Stimulated activated CD8-positive, alpha-beta memory T cell treated with anti-CD3 and anti-CD28 coated beads, Interleukin-4, amount 100 ng/mL, for 24 hours (primary cell): ENCODE measurements at regions not wholly inside any gene's neighbourhood (a gene's known extent, or its start where the extent isn't known, plus 50 kb on each side); places are given as distances from the start of the nearest gene placed in this dataset.

Experiments
- DNase-seq: peaks from one replicate; pipeline ENCODE4 v3.0.0-alpha.2; 2020; ENCODE audit warnings: low read depth

DNA sequence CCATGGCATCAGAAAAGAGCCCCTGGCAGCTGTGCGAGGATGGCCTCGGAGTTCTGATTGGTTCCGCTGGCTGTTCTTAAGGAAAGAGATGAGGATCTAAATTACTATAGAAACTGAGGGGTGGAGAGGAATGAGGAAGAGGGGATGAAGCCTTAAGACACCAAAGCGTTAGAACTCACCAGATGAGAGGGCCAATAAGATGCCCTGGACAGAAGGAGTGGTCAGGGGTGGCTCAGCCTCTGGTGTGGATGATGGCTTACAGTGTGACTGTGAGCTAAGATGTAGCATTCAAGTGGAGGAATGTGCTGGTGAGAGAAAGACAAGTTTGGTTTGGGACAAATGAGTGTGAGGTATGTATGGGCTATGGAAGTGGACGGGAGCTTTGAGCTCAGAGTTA, 97.8 kb downstream of the ZFP36L2 start:
- DNase-seq = no peak

DNA sequence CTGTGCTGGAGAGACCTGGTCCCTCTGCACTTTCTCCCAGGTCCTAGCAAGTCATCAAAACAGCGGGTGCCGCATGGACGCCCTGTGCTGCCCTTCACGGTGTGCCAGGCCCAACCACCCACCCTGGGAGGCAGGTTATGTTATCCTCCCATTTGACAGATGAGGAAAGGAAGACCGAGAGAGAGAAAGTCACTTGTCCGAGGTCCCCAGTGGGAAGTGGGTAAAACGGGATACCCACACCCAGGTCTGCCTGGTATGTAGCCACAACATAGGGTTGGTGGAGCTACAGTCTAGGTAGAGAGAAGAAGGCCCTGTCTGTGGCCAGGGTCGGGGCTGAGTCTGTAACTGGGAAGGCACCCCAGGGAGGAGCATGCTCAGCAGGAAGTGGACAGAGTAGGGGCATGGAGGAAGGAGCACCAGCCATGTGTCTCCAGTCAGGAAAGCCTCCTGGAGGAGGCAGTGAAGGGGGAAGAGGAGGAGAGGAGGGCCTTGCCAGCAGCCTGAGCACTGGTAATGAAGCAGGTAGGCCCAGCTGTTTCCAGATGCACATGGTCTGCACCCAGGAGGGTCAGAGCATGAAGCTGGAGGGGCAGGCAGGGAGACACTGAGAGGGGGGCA, 98.4 kb downstream of the ZFP36L2 start:
- no peak for DNase-seq

DNA sequence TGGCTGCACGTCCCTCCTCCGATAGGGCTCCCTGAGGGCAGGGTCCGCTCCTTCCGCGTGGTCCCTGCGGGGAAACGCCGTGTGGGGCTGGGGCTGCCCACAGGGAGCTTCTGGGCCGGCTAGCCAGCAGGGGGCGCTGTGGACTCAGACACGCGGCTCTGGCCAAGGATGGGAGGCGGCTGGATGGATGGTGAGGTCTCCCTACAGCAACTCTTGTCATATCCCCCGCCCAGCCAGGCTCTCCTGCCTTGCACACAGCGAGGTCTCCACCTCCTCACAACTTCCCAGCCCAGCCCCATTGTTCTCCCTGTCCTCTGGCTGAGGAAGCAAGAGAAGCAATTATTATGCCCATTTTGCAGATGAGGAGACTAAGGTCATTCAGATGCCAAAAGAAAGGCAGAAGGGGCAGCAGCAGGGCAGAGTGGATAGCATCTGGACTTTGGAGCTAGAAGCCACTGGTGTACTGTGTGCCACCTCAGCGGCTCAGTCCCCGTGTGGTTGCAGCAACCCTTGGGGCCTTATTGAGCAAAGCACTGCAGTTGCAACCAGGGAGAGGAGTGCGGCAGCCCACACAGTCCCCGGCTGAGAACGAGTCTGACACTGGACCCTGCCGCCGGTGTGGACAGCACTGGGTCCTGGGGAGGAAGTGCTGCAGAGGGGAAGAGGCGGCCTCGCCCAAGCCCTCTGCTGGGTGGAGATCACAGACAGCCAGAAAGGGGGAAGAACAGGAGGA, 99.0 kb downstream of the ZFP36L2 start:
- DNase-seq = peak; percentile 88

DNA sequence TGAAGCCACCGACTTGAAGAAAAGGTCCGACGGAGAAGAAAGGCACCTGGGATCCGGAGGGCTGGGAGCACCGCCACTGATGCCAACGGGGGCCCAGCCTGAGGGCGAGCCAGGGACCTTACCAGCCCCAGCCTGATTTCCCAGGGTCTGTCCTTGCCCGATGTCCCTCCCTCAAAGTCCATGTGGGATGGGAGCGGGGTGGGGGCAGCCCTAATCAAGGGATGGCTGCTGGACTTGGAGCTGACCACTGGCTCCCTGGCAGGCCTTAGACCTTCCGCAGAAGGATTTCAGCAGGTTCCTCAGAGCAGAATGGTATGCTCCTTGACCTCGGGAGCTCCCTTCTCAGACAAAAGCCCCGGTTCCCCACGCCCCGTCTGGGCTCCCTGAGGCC, 99.6 kb downstream of the ZFP36L2 start:
- DNase-seq = no peak

DNA sequence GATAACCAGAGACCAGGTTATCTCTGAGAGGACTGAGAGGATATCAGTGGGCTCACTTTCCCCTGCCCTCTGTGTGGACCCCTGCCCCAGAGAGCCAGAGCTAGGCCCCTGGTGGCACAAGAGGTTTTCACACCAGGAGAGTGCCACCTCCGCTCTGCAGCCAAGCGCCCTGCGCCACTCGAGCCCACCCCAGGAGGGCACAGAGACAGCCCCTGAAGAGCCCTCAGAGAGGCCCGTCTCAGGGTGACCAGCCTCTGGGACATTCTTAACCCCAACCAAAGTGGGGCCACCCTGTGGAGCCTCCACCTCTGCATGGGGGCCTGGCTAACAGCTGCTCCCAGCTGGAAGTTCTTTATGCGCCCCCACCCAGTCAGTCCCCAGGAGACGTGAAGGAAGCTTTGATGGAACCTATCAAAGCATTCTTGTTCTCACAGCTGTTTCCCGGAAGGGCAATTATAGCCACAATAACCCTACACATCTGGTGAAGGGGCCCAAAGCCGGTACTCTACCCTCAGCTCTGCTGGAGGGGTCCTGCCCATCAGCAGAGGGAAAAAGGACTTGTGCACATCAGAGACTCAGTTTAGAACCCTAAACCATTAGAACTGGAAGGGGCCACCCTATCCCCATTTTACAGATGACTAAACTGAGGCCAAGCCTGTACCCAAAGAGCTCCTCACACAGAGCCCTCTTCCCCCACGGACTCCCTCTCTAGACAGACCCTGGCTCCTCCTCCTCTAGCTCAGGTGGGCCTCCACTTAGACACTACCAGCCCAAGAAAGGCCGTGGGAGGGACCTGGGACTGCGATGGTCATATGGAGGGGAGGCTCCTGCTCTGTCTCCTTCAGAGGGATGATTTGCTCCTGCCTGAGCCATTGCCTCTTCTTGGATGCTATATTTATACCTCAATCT, 101.1 kb downstream of the ZFP36L2 start:
- DNase-seq = no peak

DNA sequence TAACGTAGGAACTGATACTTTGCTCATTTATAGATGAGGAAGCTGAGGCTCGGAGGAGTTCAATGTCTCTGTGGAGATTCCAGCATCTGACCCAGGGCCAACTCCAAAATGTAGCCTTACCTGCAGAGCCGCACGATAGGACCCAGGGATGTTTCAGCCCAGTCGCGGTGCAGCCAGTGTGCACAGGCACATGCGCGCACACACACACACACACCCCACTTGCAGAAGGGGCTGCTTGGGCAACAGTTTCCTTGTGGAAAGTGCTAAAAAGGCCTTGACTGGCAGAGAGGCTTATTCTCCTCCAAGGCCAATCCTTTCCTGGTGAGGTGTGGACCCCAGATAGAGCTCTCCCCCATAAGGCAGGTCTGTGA, 101.7 kb downstream of the ZFP36L2 start:
- no peak for DNase-seq

DNA sequence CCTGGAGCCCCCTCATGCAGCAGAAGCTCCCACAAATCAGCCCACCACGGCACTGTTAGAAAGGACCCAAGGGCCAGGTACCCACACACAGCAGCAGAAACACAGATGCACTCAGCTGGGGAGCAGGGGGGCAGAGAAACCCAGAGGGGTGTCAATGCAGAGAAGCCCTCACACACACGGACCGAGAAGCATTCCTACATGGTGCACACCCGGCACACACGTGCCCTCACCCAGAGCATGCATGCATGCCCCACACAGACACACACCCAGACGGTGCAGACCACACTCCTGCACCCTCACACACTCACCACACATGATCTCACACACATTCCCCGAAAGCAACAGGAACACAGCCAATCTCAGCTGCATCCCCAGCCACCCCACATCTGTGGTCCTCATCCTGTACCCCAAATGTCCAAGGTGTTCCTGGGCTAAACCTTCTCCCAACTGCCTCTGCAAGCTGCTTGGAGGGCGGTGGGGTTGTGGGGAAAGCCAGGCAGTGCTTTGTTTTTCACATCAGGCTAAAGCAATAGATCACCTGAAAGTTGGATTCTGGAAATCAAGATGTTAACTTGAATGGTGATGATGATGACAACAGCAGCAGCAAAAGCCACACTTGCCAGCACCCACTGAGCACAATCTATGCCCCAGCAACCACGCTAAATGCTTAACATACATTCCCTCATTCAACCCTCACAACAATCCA, 102.3 kb downstream of the ZFP36L2 start:
- DNase-seq = no peak

DNA sequence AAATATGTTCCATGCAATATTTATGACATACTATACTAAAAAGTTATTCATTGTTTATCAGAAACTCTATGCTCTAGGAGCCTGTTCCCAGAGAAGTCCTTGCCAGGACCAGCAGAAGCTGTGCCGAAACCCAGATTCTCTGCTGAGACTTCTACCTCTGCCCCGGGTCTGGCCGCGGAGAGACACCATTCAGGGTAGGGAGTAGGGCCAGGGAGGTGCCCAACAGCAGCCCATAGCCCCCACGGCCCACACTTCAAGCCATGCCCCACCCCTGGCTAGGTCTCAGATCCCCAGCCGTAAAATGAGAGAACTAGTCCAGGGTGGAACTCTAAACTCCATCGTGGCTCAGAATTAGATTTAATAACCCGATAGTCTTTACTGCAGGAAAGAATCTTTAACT, 102.9 kb downstream of the ZFP36L2 start:
- DNase-seq = no peak

DNA sequence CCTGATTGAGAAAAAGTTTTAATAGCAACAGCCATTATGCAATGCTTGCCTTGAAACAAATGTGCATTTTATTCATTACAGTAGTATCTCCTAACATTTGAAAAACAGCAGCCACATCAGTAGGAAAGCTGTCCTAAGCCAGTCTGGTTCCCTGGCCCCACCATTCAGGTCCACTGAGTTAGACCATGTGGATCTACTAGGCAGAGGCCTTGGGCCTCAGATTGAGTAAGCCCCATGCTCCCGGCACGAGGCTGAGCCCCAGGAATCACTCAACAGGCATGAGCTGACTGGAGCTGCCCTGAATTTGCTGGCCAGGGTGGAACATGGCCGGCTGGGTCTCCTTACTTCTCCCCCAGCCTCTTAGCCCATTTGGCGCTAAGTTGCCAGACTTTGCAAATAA, 103.4 kb downstream of the ZFP36L2 start:
- DNase-seq = no peak

DNA sequence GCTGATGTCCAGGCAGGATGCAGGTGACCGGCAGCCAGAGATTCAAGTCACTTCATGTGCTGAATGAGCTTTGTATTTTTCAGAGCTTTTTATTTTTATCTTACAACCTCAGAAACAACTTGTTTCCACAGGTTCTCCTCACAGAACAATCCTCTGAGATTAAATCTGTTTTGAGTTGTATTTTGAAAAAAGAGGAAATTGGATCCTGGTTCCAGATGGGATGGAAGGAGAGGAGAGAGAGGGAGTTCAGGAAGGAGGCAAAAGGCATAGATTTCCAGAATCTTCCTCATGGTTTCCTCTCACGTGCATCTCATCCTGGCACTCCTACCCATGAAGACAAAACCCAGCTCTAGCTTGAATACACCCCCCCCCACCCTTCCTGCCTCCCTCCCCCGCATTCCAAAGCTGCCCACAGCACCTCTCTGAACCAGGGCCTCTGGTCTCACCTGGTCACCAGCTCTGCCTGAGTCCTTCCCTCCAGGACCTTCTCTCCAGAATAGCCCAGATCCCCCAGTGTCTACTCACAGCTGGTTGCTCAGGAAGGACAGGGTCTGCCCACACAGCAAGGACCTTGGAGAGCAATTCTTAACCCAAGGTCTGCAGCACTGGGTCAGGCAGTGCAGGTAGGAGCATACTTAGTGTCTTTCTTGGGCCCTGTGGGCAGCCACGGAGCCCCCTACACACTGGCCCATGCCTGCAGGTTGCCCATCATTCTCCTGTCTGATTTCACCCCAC, 104.7 kb downstream of the ZFP36L2 start:
- DNase-seq = no peak

DNA sequence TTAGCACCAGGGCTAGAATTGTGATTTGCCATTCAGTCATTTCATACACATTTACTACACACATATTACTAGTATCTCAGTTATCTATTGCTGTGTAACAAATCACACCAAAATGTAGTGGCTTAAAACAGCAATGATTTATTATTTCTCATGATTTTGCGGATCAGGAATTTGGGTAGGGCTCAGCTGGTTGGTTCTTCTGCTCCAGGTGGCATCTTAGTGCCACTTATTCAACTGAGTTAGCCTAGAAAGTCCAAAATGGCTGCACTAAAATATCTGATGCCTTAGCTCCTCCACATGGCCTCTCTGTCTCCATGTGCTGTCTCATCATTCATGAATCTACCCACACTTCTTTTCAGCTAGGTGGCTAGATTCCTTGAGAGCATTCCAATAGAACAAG, 107.1 kb downstream of the ZFP36L2 start:
- no peak for DNase-seq

DNA sequence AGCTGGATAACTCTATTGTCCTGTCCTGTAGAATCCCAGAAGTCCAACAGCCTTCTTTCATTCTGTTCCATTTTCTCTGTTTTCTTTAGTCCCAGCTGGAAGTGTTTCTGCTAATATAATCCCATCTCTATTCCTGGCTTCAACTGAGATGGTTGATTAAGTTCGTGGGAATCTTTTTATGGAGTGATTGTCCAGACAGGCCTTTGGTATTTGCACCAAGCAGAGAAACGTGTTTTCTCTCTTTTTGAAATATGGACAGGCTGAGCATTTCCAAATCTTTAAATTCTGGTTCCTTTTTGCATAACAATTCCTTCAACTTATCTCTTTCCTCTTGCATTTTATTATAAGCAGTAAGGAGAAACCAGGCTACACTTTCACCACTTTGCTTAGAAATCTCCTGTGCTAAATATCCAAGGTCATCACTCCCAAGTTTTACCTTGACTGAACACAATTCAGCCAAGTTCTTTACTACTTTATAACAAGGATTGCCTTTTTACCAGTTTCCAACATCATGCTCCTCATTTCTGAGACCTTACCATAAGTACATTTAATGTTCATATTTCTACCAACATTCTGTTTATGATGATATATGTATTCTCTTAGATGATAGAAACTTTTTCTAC, 108.8 kb downstream of the ZFP36L2 start:
- no peak for DNase-seq

DNA sequence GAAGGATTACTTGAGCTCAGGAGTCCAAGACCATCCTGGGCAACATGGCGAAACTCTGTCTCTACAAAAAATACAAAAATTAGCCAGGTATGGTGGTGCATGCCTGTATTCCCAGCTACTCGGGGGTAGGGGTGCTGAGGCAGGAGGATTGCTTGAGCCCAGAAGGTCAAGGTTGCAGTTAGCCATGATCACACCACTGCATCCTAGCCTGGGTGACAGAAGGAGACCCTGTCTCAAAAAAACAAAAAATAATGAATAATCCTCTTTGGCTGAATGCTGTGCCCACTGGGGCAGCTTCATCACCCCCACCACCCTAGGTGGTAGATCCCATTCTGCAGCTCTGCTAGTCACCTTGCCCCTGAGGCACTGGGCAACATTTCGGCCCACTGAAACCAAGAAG, 109.4 kb downstream of the ZFP36L2 start:
- DNase-seq = no peak

DNA sequence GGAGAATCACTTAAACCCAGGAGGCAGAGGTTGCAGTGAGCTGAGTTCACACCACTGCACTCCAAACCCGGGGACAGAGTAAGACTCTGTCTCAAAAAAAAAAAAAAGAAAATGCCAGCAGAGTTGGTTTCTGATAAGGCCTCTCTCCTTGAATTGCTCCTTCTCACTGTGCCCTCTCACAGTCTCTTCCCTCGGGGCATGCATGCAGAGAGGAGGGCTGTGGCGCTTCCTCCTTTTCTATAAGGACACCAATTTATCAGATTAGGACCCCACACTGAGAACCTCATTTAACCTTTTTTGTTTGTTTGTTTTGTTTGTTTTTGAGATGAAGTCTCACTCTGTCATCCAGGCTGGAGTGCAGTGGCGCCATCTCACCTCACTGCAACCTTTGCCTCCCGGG, 110.5 kb downstream of the ZFP36L2 start:
- no peak for DNase-seq

DNA sequence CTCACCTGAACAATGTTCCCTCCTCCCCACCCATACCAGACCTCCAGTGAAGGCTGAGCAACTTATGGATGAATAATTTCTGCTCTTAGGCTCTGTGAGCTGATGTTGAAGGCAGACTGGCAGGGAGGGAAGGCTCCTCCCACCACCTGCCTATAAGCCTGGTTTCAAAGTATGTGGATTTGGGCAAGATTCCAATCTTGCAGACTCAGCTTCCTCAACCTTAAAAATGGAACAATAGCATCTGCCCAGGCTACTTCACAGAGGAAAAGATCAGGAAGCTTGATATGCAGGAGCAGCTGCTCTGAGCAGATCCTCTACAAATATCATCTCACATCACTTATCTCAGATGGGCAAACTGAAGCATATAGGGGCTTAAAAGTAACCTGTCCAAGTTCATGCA, 112.2 kb downstream of the ZFP36L2 start:
- no peak for DNase-seq

DNA sequence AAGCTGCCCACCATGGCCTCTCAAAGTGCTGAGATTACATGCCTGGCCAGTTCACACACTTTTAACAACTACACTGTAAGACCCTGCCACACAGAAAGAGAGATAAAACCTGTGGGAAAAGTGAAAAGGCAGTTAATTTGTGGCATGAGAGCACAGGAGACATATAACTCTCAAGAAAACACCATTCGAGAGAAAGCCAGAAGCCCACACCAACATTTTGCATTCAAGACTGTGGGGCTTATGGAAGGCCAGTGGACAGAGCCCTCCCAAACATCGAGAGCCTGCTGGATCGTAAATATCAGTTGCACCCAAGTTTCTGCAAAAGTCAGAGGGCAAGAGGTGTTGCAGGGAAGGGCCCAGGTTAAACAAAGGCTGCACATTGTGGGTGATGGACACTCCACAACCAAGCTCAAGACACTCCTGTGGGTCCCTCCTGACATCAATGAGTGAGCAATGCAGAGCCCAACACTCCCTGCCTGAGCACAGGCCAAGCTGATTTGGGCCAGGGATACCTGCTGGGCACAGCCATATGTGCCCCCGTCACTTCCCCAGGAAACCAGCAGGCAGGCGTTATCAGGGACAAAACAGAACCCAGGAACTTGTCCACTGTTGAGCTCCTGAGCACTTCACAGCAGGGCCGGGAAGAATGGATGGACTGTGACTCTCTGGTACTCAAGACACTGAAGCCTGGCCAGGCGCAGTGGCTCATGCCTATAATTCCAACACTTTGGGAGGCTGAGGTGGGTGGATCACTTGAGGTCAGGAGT, 114.4 kb downstream of the ZFP36L2 start:
- DNase-seq = no peak

DNA sequence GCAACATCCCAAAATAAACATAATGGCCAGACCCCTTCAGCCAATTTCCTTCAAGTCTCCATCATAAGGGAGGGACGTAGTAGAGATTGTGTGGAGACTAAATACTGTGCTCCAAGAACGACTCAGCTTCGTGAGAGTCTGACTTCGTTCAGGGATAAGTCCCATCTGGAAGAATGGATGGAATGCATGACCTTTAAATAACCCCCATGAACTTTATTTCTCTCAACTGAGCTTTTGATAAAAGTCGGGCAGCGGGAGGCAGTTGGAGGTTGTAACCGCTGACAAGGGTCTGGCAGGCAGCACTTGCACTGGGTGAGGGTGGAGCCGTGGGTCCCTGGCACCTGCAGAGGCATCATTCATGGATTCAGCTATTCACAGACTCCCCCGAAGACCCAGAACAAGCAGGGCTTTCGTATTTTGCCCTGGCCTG, 115.9 kb downstream of the ZFP36L2 start:
- no peak for DNase-seq

DNA sequence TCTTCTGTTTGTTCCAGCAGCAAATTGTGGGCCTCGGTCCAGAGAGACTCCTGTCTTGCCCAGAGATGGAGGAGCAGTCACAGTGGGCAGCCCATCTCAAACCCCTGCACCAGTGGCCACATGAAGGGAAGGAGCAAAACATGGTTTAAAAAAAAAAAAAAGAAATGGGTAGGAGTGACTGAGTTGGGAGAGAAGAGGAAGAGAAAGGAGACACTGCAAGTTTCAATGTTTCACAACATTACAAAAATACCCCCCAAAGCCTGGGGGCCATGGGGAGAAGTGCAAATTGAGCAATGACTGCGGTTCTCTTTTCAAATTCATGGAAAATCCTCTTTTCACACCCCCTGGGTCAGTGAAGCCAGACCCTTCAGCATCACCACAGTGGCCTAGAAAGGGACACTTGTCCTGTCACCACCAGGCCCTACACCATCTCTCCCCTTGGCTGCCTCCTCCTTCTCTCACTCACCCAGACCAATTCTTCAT, 117.1 kb downstream of the ZFP36L2 start:
- no peak for DNase-seq

DNA sequence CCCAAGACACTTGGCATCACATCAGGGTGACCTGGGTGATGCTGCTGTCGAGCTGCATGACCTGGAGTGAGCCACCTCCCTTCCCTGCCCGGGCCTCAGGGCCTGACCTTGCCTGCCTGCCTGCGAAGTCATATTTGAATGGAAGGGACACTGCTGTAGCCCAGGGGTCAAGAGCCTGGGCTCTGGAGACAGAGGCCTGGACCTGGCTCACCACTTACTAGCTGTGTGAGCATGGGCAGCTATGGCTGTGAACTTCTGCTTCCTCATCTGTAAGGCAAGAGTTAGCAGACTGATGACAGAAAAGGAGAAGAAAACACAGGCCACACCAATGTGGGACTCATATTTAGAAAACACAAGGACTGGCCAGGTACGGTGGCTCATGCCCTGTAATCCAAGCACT, 118.7 kb downstream of the ZFP36L2 start:
- no peak for DNase-seq
